ENCODE measurements at regions not wholly inside any gene's neighbourhood (a gene's known extent, or its start where the extent isn't known, plus 50 kb on each side); places are given as distances from the start of the nearest gene placed in this dataset.

DNA sequence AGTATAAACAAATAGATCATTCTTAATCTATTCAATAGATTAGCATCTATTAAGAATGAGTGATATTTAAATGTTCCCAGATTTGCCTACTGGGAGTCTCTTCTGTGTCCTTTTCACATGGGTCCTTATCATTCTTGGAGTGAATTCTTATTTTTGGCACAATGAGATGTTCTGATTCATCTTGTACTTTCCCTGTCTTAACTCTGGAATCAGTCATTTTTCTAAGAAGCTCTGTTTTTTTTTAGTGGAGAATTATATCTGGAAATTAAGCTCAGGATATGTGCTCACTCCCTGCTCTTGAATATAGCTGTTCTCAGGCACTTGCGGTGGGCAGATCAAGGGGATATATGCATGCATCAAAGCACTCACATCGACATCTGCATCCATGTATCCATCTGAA is 625.3 kb upstream of the HS3ST1 start:
- peaks cover 0 to 13% (median 8%) of the 10 kb centered on the region in 4 experiments; a peak in 4 of 7 replicates for H3K4me1 ChIP-seq (replicated peaks in 1 of 4; ENCODE audit: control insufficient read depth in 3 of 4, insufficient read depth in 4 of 4, low read length in 3 of 4)
- H3K14ac ChIP-seq (ENCODE audit: insufficient read length) = no peak overlapping the region
- H2AFZ ChIP-seq (ENCODE audit: low read length) = no peak overlapping the region
- H4K20me1 ChIP-seq (replicated peaks in 1 of 2; ENCODE audit: control insufficient read depth in 1 of 2, insufficient read depth in 2 of 2, low read length in 2 of 2) = no peaks in the 10 kb centered on the region
- no peak overlapping the region for H4K8ac ChIP-seq (ENCODE audit: extremely low read depth, insufficient read depth, low read length)
- no peak overlapping the region; the same call in 1 of the 2 replicates for H2BK12ac ChIP-seq (ENCODE audit: low read depth, low read length)
- H3K23ac ChIP-seq (ENCODE audit: insufficient read length) = no peak overlapping the region
- H2AK5ac ChIP-seq (ENCODE audit: low read depth, low read length) = no peak overlapping the region
- no peaks in the 10 kb centered on the region for H3K27me3 ChIP-seq (replicated peaks in 1 of 4; ENCODE audit: control insufficient read depth in 3 of 4, extremely low read depth in 1 of 4, insufficient read depth in 3 of 4, low read length in 3 of 4)
- H3K36me3 ChIP-seq (ENCODE audit: control insufficient read depth in 2 of 4, insufficient read depth in 4 of 4, low read length in 3 of 4) = no peaks in the 10 kb centered on the region
- no peak overlapping the region for H2BK120ac ChIP-seq (replicated peaks; ENCODE audit: low read depth, low read length)
- H3K4ac ChIP-seq (replicated peaks; ENCODE audit: insufficient read length, low read depth, low read length) = no peak overlapping the region
- ChIA-PET POLR2A (ENCODE audit: partially characterized antibody) (no interaction called here), CTCF (ENCODE audit: partially characterized antibody) (no interaction called here)
- no peak for FAIRE-seq
- no peak overlapping the region for H3K27ac ChIP-seq (ENCODE audit: low read depth, low read length)
- H3K4me3 ChIP-seq (ENCODE audit: extremely low read depth in 1 of 4, insufficient read depth in 2 of 4, low read depth in 3 of 4, low read length in 4 of 4) = no peak overlapping the region
- no peaks in the 10 kb centered on the region for H3K79me1 ChIP-seq (ENCODE audit: low read depth, low read length)
- H3K18ac ChIP-seq (ENCODE audit: extremely low read depth, low read length) = no peak overlapping the region
- no peak overlapping the region for H3K56ac ChIP-seq (replicated peaks; ENCODE audit: insufficient read length, low read depth, low read length)
- H3K9me3 ChIP-seq (ENCODE audit: insufficient read depth in 2 of 2, low read depth in 1 of 2, low read length in 1 of 2) = peaks cover 4 to 6% of the 10 kb centered on the region in 2 experiments; a peak in 3 of 4 replicates
- H4K5ac ChIP-seq (ENCODE audit: insufficient read length, low read depth, low read length) = no peak overlapping the region
- H2BK15ac ChIP-seq (ENCODE audit: low read length) = no peak overlapping the region
- DNase-seq (ENCODE audit: low read depth in 1 of 2, low spot score in 2 of 2) = no peak
- H2BK20ac ChIP-seq (ENCODE audit: low read length) = no peak overlapping the region
- TF ChIP-seq NRF1 (IDR thresholded peaks at IDR 0.05; ENCODE audit: low read depth, low read length) = no peak
- TF ChIP-seq CTBP2 (IDR thresholded peaks at IDR 0.05; ENCODE audit: borderline replicate concordance, insufficient read depth, insufficient read length, low read length) = no peak
- no peak for TF ChIP-seq SIN3A (conservative IDR thresholded peaks at IDR 0.05 in 1 of 2, IDR thresholded peaks at IDR 0.05 in 1 of 2; ENCODE audit: low read depth in 1 of 2, low read length in 2 of 2)
- no peak for TF ChIP-seq SRF (IDR thresholded peaks at IDR 0.05; ENCODE audit: low read depth, low read length)
- TF ChIP-seq RFX5 (IDR thresholded peaks at IDR 0.05; ENCODE audit: borderline replicate concordance, low read depth, low read length) = no peak
- no peak for TF ChIP-seq BRCA1 (IDR thresholded peaks at IDR 0.05; ENCODE audit: low read depth, low read length)
- TF ChIP-seq CHD1 (IDR thresholded peaks at IDR 0.05; ENCODE audit: low read depth, low read length) = no peak
- TF ChIP-seq ASH2L (IDR thresholded peaks at IDR 0.05; ENCODE audit: low read length) = no peak
- TF ChIP-seq TAF7 (optimal IDR thresholded peaks at IDR 0.05; ENCODE audit: borderline replicate concordance, low read depth, low read length) = no peak
- no peak for TF ChIP-seq POLR2AphosphoS5 (IDR thresholded peaks at IDR 0.05; ENCODE audit: low read depth, low read length)
- no peak for TF ChIP-seq TCF12 (IDR thresholded peaks at IDR 0.05; ENCODE audit: low read depth, low read length)
- no peak for TF ChIP-seq RNF2 (IDR thresholded peaks at IDR 0.05; ENCODE audit: borderline replicate concordance, low read depth, low read length, missing control alignments, poor library complexity, severe bottlenecking)
- no peak for TF ChIP-seq TEAD4 (IDR thresholded peaks at IDR 0.05; ENCODE audit: low read depth, low read length)
- TF ChIP-seq JUND (IDR thresholded peaks at IDR 0.05; ENCODE audit: low read length) = no peak
- no peak for TF ChIP-seq SIRT6 (IDR thresholded peaks at IDR 0.05; ENCODE audit: low read length)
- TF ChIP-seq SP1 (IDR thresholded peaks at IDR 0.05; ENCODE audit: low read depth, low read length) = no peak
- TF ChIP-seq CREB1 (IDR thresholded peaks at IDR 0.05) = no peak
- no peak overlapping the region for H2BK5ac ChIP-seq (ENCODE audit: low read depth, low read length)
- H3K9ac ChIP-seq (replicated peaks in 1 of 4; ENCODE audit: extremely low read depth in 1 of 4, low read depth in 3 of 4, low read length in 3 of 4) = no peak overlapping the region
- 86% methylated on average over 2 of the region's 2 CpGs; no CpG with 5 or more reads in 1 of the 2 experiments for WGBS, 2 experiments (ENCODE audit: extremely low coverage in 1 of 2, insufficient coverage in 1 of 2, insufficient read length in 1 of 2, insufficient replicate concordance in 2 of 2, low coverage in 1 of 2, low lambda C conversion rate in 2 of 2, missing lambda C conversion rate in 1 of 2)
- H3K79me2 ChIP-seq (ENCODE audit: control insufficient read depth in 1 of 2, insufficient read depth in 2 of 2, low read length in 2 of 2) = no peaks in the 10 kb centered on the region
- no peaks in the 10 kb centered on the region; the same call in 1 of the 2 replicates for H3K23me2 ChIP-seq (ENCODE audit: low read depth, low read length)
- H3K4me2 ChIP-seq (ENCODE audit: insufficient read depth in 1 of 2, low read depth in 2 of 2, low read length in 2 of 2) = no peak overlapping the region
- H4K91ac ChIP-seq (replicated peaks; ENCODE audit: insufficient read length, low read length) = no peak overlapping the region
